HCT116 (cell line): ENCODE measurements at regions not wholly inside any gene's neighbourhood (a gene's known extent, or its start where the extent isn't known, plus 50 kb on each side); places are given as distances from the start of the nearest gene placed in this dataset.

Experiments
- ATAC-seq: fragments of 200-7000 bp; cut with Tn5 transposase; 2 replicates; pipeline ENCODE4 v1.9.1; 2020; ENCODE audit warnings: mild to moderate bottlenecking, moderate library complexity
- BruUV-seq: library from RNA; stranded (reverse); fragments of 400-500 nt; replicated peaks from 2 replicates; lab custom pipeline; 2021; lab: Mats Ljungman, UMichigan
- CTCF ChIA-PET: fragments of 300-600 bp; sonication (Branson Sonifier 250); formaldehyde crosslinking; loops from one replicate; lab custom pipeline; 2021; ENCODE audit warnings: antibody characterized with exemption; lab: Charles Lee
- POLR2A ChIA-PET: fragments of 300-600, 350-600 bp; sonication (Branson Sonifier 250); formaldehyde crosslinking; loops from one replicate; lab custom pipeline; 2021; ENCODE audit warnings: antibody characterized with exemption; lab: Charles Lee
- RAD21 ChIA-PET, 2 experiments: fragments of 300-600 bp; sonication (Branson Sonifier 250); formaldehyde crosslinking; loops; one replicate each; lab custom pipeline; 2023; ENCODE audit warnings: low total read pairs in 2 of 2; ENCODE audit not compliant: uncharacterized antibody in 2 of 2, unreplicated experiment in 2 of 2, low non-redundant PET in 1 of 2; lab: Charles Lee
- DNase-seq: peaks from one replicate; pipeline ENCODE4 v3.0.0-alpha.2; 2010; ENCODE audit warnings: low read depth, low spot score
- H2AFZ ChIP-seq: fragments of 200-600 bp; shearing (Covaris generic), sonication (generic); 2 replicates; pipeline ENCODE4 v1.6.1; 2017; ENCODE audit warnings: low read depth, mixed run types, mixed read lengths, antibody characterized with exemption, low read length; ENCODE audit not compliant: poor library complexity, severe bottlenecking
- H3K27ac ChIP-seq: 2 replicates; pipeline ENCODE4 v1.5.1; 2012; ENCODE audit warnings: low read depth, low read length
- H3K27me3 ChIP-seq: fragments of 200-600 bp; sonication (generic); 2 replicates; pipeline ENCODE4 v1.6.1; 2016; ENCODE audit warnings: mixed run types, low read length, mixed read lengths; ENCODE audit not compliant: insufficient read depth
- H3K36me3 ChIP-seq, 2 experiments: fragments of 200-500 bp in 1 of 2; fragments of 200-600 bp in 1 of 2; sonication (Bioruptor generic) in 1 of 2; sonication (generic) in 1 of 2; 2 replicates each; pipeline versions ENCODE4 v1.5.1 to v1.6.1; 2014 to 2016; ENCODE audit warnings: low read length in 2 of 2, inconsistent platforms in 1 of 2, mixed read lengths in 1 of 2, mixed run types in 1 of 2; ENCODE audit not compliant: insufficient read depth in 2 of 2, control insufficient read depth in 1 of 2
- H3K4me1 ChIP-seq, 2 experiments: fragments of 200-600 bp in 1 of 2; sonication (generic) in 1 of 2; 2 replicates each; pipeline versions ENCODE4 v1.5.1 to v1.6.1; 2012 to 2017; ENCODE audit warnings: low read length in 2 of 2, inconsistent platforms in 1 of 2, mild to moderate bottlenecking in 1 of 2, mixed read lengths in 1 of 2, mixed run types in 1 of 2, moderate library complexity in 1 of 2; ENCODE audit not compliant: insufficient read depth in 2 of 2, control insufficient read depth in 1 of 2
- H3K4me2 ChIP-seq: fragments of 200-600 bp; sonication (generic); 2 replicates; pipeline ENCODE4 v1.6.1; 2017; ENCODE audit warnings: mixed run types, low read length, mixed read lengths
- H3K4me3 ChIP-seq, 2 experiments: fragments of 200-600 bp in 1 of 2; sonication (generic) in 1 of 2; replicated peaks in 1 of 2; 2 replicates each; pipeline ENCODE4 v1.5.1; 2011 to 2016; ENCODE audit warnings: low read length in 2 of 2, control low read depth in 1 of 2, low read depth in 1 of 2, mild to moderate bottlenecking in 1 of 2, mixed read lengths in 1 of 2, mixed run types in 1 of 2
- H3K79me2 ChIP-seq: fragments of 200-600 bp; sonication (generic); 2 replicates; pipeline ENCODE4 v1.6.1; 2017; ENCODE audit warnings: mild to moderate bottlenecking, mixed run types, low read length, moderate library complexity, mixed read lengths; ENCODE audit not compliant: insufficient read depth
- H3K9ac ChIP-seq: fragments of 200-600 bp; sonication (generic); 2 replicates; pipeline ENCODE4 v1.6.1; 2016; ENCODE audit warnings: low read length, mixed read lengths
- H3K9me2 ChIP-seq: fragments of 200-600 bp; sonication (generic), shearing (Covaris generic); 2 replicates; pipeline ENCODE4 v1.6.1; 2017; ENCODE audit warnings: mixed run types, mild to moderate bottlenecking, moderate library complexity; ENCODE audit not compliant: insufficient read depth
- H3K9me3 ChIP-seq, 2 experiments: fragments of 200-500 bp in 1 of 2; fragments of 200-600 bp in 1 of 2; sonication (Bioruptor generic) in 1 of 2; sonication (generic) in 1 of 2; 2 replicates each; pipeline ENCODE4 v1.6.1; 2014 to 2017; ENCODE audit warnings: low read length in 2 of 2, mixed read lengths in 2 of 2, inconsistent platforms in 1 of 2, low read depth in 1 of 2, mild to moderate bottlenecking in 1 of 2, mixed run types in 1 of 2, moderate library complexity in 1 of 2; ENCODE audit not compliant: control insufficient read depth in 1 of 2, insufficient read depth in 1 of 2
- H4K20me1 ChIP-seq: fragments of 200-600 bp; sonication (generic), shearing (Covaris generic); 2 replicates; pipeline ENCODE4 v1.6.1; 2017; ENCODE audit warnings: mixed run types, mild to moderate bottlenecking, moderate library complexity; ENCODE audit not compliant: insufficient read depth
- EGR1 ChIP-seq: IDR thresholded peaks from 2 replicates; pipeline ENCODE4 v1.6.1; 2012; ENCODE audit warnings: low read depth
- FOSL1 ChIP-seq: IDR thresholded peaks from 2 replicates; pipeline ENCODE4 v1.6.1; 2012; ENCODE audit warnings: low read depth
- JUND ChIP-seq: IDR thresholded peaks from 2 replicates; pipeline ENCODE4 v1.6.1; 2012
- POLR2AphosphoS5 ChIP-seq: IDR thresholded peaks from 2 replicates; pipeline ENCODE4 v1.6.1; 2011; ENCODE audit warnings: mild to moderate bottlenecking, low read depth, low read length, moderate library complexity
- RAD21 ChIP-seq: IDR thresholded peaks from 2 replicates; pipeline ENCODE4 v1.6.1; 2012; ENCODE audit warnings: low read depth, mild to moderate bottlenecking
- SP1 ChIP-seq: IDR thresholded peaks from 2 replicates; pipeline ENCODE4 v1.6.1; 2012; ENCODE audit warnings: low read depth
- YY1 ChIP-seq: IDR thresholded peaks from 2 replicates; pipeline ENCODE4 v1.6.1; 2011; ENCODE audit warnings: low read length, low read depth, moderate library complexity, mild to moderate bottlenecking; ENCODE audit not compliant: insufficient replicate concordance; ENCODE audit errors: extremely low read depth
- intact Hi-C: fragments of 100-400 bp; cut with micrococcal nuclease; formaldehyde crosslinking; loops from 2 replicates; pipeline ENCODE4 v1.10.0; 2022
- TF ChIP-seq, protein P1 (sequence below): IDR thresholded peaks from 2 replicates; pipeline ENCODE4 v1.6.1; 2012; ENCODE audit warnings: low read depth
- TF ChIP-seq, protein P2 (sequence below), 3 experiments: fragments of 200-600 bp in 1 of 3; sonication (generic) in 1 of 3; IDR thresholded peaks in 2 of 3; conservative IDR thresholded peaks in 1 of 3; 2 replicates each; pipeline ENCODE4 v1.5.1; 2012 to 2017; ENCODE audit warnings: low read depth in 2 of 3, low read length in 2 of 3, antibody characterized with exemption in 1 of 3, borderline replicate concordance in 1 of 3, control low read depth in 1 of 3, mild to moderate bottlenecking in 1 of 3, mixed read lengths in 1 of 3, mixed run types in 1 of 3, moderate library complexity in 1 of 3; ENCODE audit not compliant: insufficient read depth in 1 of 3
- TF ChIP-seq, protein P3 (sequence below): IDR thresholded peaks from 2 replicates; pipeline ENCODE4 v1.6.1; 2012

DNA sequence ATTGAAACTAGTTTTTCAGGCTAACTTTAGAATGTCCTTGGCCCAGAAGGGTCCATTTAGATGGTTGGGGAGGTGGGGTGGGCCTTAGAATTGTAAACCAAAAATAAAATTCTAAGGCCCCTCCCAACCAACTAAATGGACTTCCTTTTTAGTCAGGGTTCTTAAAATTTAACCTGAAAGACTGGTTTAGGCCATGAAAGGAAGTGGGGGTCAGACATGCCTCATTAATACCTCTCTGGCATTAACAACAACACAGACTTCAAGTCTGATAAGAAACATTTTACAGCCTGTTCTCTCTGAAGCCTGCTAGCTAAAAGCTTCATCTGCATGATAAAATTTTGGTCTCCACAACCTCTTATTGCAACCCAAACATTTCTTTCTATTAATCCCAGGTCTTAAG, 65.5 kb upstream of the TNC start:
- no peaks in the 10 kb centered on the region for H3K79me2 ChIP-seq
- no peak for DNase-seq
- intact Hi-C loops = no loop called here
- ChIA-PET CTCF (no interaction called here), RAD21 (no interaction called here), POLR2A (no interaction called here)
- H3K36me3 ChIP-seq = no peaks in the 10 kb centered on the region
- H3K4me3 ChIP-seq = no peak overlapping the region
- TF ChIP-seq JUND (no peak), FOSL1 (no peak)
- TF ChIP-seq, protein P1, sequence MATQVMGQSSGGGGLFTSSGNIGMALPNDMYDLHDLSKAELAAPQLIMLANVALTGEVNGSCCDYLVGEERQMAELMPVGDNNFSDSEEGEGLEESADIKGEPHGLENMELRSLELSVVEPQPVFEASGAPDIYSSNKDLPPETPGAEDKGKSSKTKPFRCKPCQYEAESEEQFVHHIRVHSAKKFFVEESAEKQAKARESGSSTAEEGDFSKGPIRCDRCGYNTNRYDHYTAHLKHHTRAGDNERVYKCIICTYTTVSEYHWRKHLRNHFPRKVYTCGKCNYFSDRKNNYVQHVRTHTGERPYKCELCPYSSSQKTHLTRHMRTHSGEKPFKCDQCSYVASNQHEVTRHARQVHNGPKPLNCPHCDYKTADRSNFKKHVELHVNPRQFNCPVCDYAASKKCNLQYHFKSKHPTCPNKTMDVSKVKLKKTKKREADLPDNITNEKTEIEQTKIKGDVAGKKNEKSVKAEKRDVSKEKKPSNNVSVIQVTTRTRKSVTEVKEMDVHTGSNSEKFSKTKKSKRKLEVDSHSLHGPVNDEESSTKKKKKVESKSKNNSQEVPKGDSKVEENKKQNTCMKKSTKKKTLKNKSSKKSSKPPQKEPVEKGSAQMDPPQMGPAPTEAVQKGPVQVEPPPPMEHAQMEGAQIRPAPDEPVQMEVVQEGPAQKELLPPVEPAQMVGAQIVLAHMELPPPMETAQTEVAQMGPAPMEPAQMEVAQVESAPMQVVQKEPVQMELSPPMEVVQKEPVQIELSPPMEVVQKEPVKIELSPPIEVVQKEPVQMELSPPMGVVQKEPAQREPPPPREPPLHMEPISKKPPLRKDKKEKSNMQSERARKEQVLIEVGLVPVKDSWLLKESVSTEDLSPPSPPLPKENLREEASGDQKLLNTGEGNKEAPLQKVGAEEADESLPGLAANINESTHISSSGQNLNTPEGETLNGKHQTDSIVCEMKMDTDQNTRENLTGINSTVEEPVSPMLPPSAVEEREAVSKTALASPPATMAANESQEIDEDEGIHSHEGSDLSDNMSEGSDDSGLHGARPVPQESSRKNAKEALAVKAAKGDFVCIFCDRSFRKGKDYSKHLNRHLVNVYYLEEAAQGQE = no peak
- no peak for ATAC-seq
- H3K9ac ChIP-seq = no peak overlapping the region
- H3K9me2 ChIP-seq = no peaks in the 10 kb centered on the region
- no peak overlapping the region for H3K27ac ChIP-seq
- no peaks in the 10 kb centered on the region for H3K27me3 ChIP-seq
- no peak overlapping the region for H3K4me2 ChIP-seq
- H3K4me1 ChIP-seq = no peaks in the 10 kb centered on the region
- no peak overlapping the region for H2AFZ ChIP-seq
- no peaks in the 10 kb centered on the region for H3K9me3 ChIP-seq
- no peaks in the 10 kb centered on the region for H4K20me1 ChIP-seq
- BruUV-seq = no TSS peak

DNA sequence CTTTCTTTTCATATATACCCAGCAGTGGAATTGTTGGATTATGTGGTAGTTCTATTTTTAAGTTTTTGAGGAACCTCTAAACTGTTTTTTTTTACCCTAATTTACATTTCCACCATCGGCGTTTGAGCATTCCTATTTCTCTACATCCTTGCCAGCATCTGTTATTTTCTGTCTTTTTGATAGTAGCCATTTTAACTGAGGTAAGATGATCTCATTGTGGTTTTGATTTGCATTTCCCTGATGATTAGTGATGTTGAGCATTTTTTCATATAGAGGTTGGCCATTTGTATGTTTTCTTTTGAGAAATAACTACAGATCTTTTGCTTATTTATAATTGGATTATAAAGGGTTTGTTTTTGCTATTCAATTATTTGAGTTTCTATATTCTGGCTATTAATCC, 71.7 kb upstream of the TNC start:
- Histone ChIP-seq H3K36me3 (no peaks in the 10 kb centered on the region), H4K20me1 (no peaks in the 10 kb centered on the region), H3K27ac (no peak overlapping the region), H3K4me3 (no peak overlapping the region), H3K27me3 (no peaks in the 10 kb centered on the region), H3K79me2 (no peaks in the 10 kb centered on the region), H3K9me2 (no peaks in the 10 kb centered on the region), H3K4me1 (no peaks in the 10 kb centered on the region)
- no peak for DNase-seq
- RAD21 ChIA-PET = no interaction called here
- POLR2A ChIA-PET = no interaction called here
- no peak for ATAC-seq
- intact Hi-C loops = no loop called here
- BruUV-seq = no TSS peak
- TF ChIP-seq SP1 (no peak), EGR1 (no peak), YY1 (no peak), RAD21 (no peak), JUND (no peak), POLR2AphosphoS5 (no peak)
- TF ChIP-seq, protein P2, sequence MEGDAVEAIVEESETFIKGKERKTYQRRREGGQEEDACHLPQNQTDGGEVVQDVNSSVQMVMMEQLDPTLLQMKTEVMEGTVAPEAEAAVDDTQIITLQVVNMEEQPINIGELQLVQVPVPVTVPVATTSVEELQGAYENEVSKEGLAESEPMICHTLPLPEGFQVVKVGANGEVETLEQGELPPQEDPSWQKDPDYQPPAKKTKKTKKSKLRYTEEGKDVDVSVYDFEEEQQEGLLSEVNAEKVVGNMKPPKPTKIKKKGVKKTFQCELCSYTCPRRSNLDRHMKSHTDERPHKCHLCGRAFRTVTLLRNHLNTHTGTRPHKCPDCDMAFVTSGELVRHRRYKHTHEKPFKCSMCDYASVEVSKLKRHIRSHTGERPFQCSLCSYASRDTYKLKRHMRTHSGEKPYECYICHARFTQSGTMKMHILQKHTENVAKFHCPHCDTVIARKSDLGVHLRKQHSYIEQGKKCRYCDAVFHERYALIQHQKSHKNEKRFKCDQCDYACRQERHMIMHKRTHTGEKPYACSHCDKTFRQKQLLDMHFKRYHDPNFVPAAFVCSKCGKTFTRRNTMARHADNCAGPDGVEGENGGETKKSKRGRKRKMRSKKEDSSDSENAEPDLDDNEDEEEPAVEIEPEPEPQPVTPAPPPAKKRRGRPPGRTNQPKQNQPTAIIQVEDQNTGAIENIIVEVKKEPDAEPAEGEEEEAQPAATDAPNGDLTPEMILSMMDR (IDR thresholded peaks at IDR 0.05 in 2 of 3, conservative IDR thresholded peaks at IDR 0.05 in 1 of 3; ENCODE audit: borderline replicate concordance in 1 of 3, insufficient read depth in 1 of 3, low read depth in 2 of 3, low read length in 2 of 3) = no peak
- TF ChIP-seq, protein P3, sequence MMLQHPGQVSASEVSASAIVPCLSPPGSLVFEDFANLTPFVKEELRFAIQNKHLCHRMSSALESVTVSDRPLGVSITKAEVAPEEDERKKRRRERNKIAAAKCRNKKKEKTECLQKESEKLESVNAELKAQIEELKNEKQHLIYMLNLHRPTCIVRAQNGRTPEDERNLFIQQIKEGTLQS = no peak
- TF ChIP-seq, protein P1 = no peak
- TF ChIP-seq, all 23 proteins: peak for 0
- Histone ChIP-seq H3K9me3 (peaks cover 0 to 5% of the 10 kb centered on the region in 2 experiments; a peak in 1 of 4 replicates), H2AFZ (no peak overlapping the region), H3K9ac (no peak overlapping the region), H3K4me2 (no peak overlapping the region)
- CTCF ChIA-PET = no interaction called here
